ENCODE measurements at regions not wholly inside any gene's neighbourhood (a gene's known extent, or its start where the extent isn't known, plus 50 kb on each side); places are given as distances from the start of the nearest gene placed in this dataset.
"Not testable (repeated sequence)": the region's sequence is repeated elsewhere in the genome, so short reads cannot be mapped to it uniquely, and the experiment has no call there.

- Histone ChIP-seq H3K4me3 (ENCODE audit: insufficient read depth, low read length) (no peak overlapping the region), H3K79me2 (ENCODE audit: insufficient read depth, low read length) (no peaks in the 10 kb centered on the region), H4K20me1 (ENCODE audit: insufficient read depth, low read length) (no peaks in the 10 kb centered on the region), H3K9me3 (ENCODE audit: low read depth, low read length) (no peaks in the 10 kb centered on the region), H2AFZ (ENCODE audit: low read length) (no peak overlapping the region), H3K27me3 (ENCODE audit: insufficient read depth, low read length) (no peaks in the 10 kb centered on the region), H3K27ac (ENCODE audit: low read depth, low read length) (no peak overlapping the region), H3K4me1 (ENCODE audit: insufficient read depth, low read length) (no peaks in the 10 kb centered on the region), H3K4me2 (ENCODE audit: insufficient read depth, low read length) (no peak overlapping the region), H3K36me3 (ENCODE audit: insufficient read depth, low read length) (no peaks in the 10 kb centered on the region)
- no peak for DNase-seq (ENCODE audit: insufficient read length, low spot score, missing footprints)
- TF ChIP-seq CTCF (IDR thresholded peaks at IDR 0.05; ENCODE audit: extremely low read depth, low read depth, low read length) = no peak
Observed at GRCh38 chr5:135153661-135154060, 119.6 kb upstream of the PITX1 start.

GRCh38 chr5:135153259-135153658 lies 119.2 kb upstream of the PITX1 start:
- Histone ChIP-seq H2AFZ (ENCODE audit: low read length) (no peak overlapping the region), H3K36me3 (ENCODE audit: insufficient read depth, low read length) (no peaks in the 10 kb centered on the region), H3K79me2 (ENCODE audit: insufficient read depth, low read length) (no peaks in the 10 kb centered on the region), H4K20me1 (ENCODE audit: insufficient read depth, low read length) (no peaks in the 10 kb centered on the region), H3K4me2 (ENCODE audit: insufficient read depth, low read length) (no peak overlapping the region), H3K27me3 (ENCODE audit: insufficient read depth, low read length) (no peaks in the 10 kb centered on the region), H3K4me3 (ENCODE audit: insufficient read depth, low read length) (no peak overlapping the region), H3K9me3 (ENCODE audit: low read depth, low read length) (no peaks in the 10 kb centered on the region), H3K4me1 (ENCODE audit: insufficient read depth, low read length) (no peaks in the 10 kb centered on the region), H3K27ac (ENCODE audit: low read depth, low read length) (no peak overlapping the region)
- TF ChIP-seq CTCF (IDR thresholded peaks at IDR 0.05; ENCODE audit: extremely low read depth, low read depth, low read length) = no peak
- DNase-seq (ENCODE audit: insufficient read length, low spot score, missing footprints) = no peak

GRCh38 chr5:135151660-135152059 lies 117.6 kb upstream of the PITX1 start:
- not testable (repeated sequence) for H3K27ac ChIP-seq (ENCODE audit: low read depth, low read length); H3K4me2 ChIP-seq (ENCODE audit: insufficient read depth, low read length); H3K4me1 ChIP-seq (ENCODE audit: insufficient read depth, low read length); H3K4me3 ChIP-seq (ENCODE audit: insufficient read depth, low read length); DNase-seq (ENCODE audit: insufficient read length, low spot score, missing footprints); H2AFZ ChIP-seq (ENCODE audit: low read length); H3K79me2 ChIP-seq (ENCODE audit: insufficient read depth, low read length); H3K27me3 ChIP-seq (ENCODE audit: insufficient read depth, low read length); H4K20me1 ChIP-seq (ENCODE audit: insufficient read depth, low read length); H3K9me3 ChIP-seq (ENCODE audit: low read depth, low read length); H3K36me3 ChIP-seq (ENCODE audit: insufficient read depth, low read length)

DNA sequence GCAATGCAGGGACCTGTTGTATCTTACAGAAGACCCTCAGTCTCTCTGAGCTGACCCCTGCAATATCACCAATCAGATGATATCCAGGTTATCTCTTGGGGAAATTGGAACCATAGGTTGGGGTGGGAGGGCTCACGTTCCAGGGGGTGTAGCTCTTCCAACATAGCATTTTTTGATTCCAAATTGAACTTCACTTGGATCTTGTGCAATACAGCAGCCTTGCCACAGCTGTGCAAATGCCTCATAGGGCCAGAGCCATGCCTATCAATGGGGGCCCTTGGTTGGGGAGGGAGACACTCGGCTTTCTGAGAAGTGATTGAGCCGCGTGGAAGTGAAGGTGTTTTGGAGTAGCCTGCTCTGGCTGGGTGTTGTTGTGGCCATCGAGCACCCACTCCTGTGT lies 117.2 kb upstream of the PITX1 start:
- no peaks in the 10 kb centered on the region for H3K27me3 ChIP-seq (ENCODE audit: insufficient read depth, low read length)
- H4K20me1 ChIP-seq (ENCODE audit: insufficient read depth, low read length) = no peaks in the 10 kb centered on the region
- H3K4me2 ChIP-seq (ENCODE audit: insufficient read depth, low read length) = no peak overlapping the region
- no peaks in the 10 kb centered on the region for H3K9me3 ChIP-seq (ENCODE audit: low read depth, low read length)
- H2AFZ ChIP-seq (ENCODE audit: low read length) = no peak overlapping the region
- H3K4me1 ChIP-seq (ENCODE audit: insufficient read depth, low read length) = no peaks in the 10 kb centered on the region
- H3K27ac ChIP-seq (ENCODE audit: low read depth, low read length) = no peak overlapping the region
- H3K79me2 ChIP-seq (ENCODE audit: insufficient read depth, low read length) = no peaks in the 10 kb centered on the region
- no peak for TF ChIP-seq CTCF (IDR thresholded peaks at IDR 0.05; ENCODE audit: extremely low read depth, low read depth, low read length)
- no peaks in the 10 kb centered on the region for H3K36me3 ChIP-seq (ENCODE audit: insufficient read depth, low read length)
- DNase-seq (ENCODE audit: insufficient read length, low spot score, missing footprints) = no peak
- H3K4me3 ChIP-seq (ENCODE audit: insufficient read depth, low read length) = no peak overlapping the region

DNA sequence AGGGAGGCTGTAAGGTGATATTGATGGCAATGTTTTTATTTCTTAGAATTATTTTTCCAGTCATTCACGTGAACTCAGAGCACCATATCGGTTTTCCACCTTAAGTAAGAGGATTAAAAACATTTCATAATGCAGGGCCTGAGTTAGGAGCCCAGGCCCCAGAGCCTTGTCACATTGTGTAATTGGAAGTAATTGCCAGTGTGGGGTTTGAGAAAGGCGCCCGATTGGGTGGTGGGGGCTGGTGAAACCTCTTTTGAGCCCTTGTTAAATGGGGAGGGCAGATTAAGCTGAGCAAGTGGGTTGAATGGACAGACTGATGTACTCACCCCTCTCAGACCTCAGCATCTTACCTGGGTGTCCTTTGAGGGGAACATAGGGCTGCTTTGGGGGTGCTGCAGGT lies 116.7 kb upstream of the PITX1 start:
- Histone ChIP-seq H3K79me2 (ENCODE audit: insufficient read depth, low read length) (no peaks in the 10 kb centered on the region), H3K9me3 (ENCODE audit: low read depth, low read length) (no peaks in the 10 kb centered on the region), H3K27ac (ENCODE audit: low read depth, low read length) (no peak overlapping the region), H3K27me3 (ENCODE audit: insufficient read depth, low read length) (peaks cover 3% of the 10 kb centered on the region), H2AFZ (ENCODE audit: low read length) (no peak overlapping the region), H3K4me3 (ENCODE audit: insufficient read depth, low read length) (no peak overlapping the region), H3K4me2 (ENCODE audit: insufficient read depth, low read length) (no peak overlapping the region), H3K36me3 (ENCODE audit: insufficient read depth, low read length) (no peaks in the 10 kb centered on the region), H4K20me1 (ENCODE audit: insufficient read depth, low read length) (no peaks in the 10 kb centered on the region), H3K4me1 (ENCODE audit: insufficient read depth, low read length) (no peaks in the 10 kb centered on the region)
- no peak for DNase-seq (ENCODE audit: insufficient read length, low spot score, missing footprints)
- no peak for TF ChIP-seq CTCF (IDR thresholded peaks at IDR 0.05; ENCODE audit: extremely low read depth, low read depth, low read length)
